Fibroblast of lung (primary cell): ENCODE measurements at regions not wholly inside any gene's neighbourhood (a gene's known extent, or its start where the extent isn't known, plus 50 kb on each side); places are given as distances from the start of the nearest gene placed in this dataset.

ENCODE experiments used
- EZH2 ChIP-seq: IDR thresholded peaks from 2 replicates; pipeline ENCODE4 v1.5.1; 2012; ENCODE audit warnings: low read length, control low read depth, mild to moderate bottlenecking; ENCODE audit errors: missing control alignments
- TF ChIP-seq, protein P1 (sequence below), 2 donors: IDR thresholded peaks in 1 of 2; conservative IDR thresholded peaks in 1 of 2; 1 replicate in 1 of 2; 2 replicates in 1 of 2; pipeline ENCODE4 v1.5.1; 2011 to 2012; ENCODE audit warnings: low read length in 2 of 2, control low read depth in 1 of 2, inconsistent platforms in 1 of 2, low read depth in 1 of 2, mild to moderate bottlenecking in 1 of 2

DNA sequence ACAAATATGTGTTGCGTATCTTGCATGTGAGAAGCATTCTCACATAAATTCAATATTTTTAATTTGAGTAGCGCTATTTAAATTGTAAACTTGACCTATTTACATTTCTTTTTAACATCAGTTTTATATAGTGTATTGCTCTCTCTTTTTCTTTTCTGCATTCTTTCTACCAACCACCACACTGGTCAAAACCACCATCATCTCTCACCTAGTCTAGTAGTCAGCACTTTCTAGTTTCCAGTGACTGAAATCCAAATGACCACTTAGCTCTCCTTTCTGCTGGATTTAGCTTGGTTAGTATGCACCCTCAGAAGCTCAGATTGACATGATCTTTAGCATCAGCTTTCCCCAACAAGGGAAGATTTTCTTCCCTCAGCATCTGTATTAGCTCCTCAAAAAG, 73.2 kb upstream of the HCRTR2 start:
- TF ChIP-seq, protein P1, sequence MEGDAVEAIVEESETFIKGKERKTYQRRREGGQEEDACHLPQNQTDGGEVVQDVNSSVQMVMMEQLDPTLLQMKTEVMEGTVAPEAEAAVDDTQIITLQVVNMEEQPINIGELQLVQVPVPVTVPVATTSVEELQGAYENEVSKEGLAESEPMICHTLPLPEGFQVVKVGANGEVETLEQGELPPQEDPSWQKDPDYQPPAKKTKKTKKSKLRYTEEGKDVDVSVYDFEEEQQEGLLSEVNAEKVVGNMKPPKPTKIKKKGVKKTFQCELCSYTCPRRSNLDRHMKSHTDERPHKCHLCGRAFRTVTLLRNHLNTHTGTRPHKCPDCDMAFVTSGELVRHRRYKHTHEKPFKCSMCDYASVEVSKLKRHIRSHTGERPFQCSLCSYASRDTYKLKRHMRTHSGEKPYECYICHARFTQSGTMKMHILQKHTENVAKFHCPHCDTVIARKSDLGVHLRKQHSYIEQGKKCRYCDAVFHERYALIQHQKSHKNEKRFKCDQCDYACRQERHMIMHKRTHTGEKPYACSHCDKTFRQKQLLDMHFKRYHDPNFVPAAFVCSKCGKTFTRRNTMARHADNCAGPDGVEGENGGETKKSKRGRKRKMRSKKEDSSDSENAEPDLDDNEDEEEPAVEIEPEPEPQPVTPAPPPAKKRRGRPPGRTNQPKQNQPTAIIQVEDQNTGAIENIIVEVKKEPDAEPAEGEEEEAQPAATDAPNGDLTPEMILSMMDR (conservative IDR thresholded peaks at IDR 0.05 in 1 of 2, IDR thresholded peaks at IDR 0.05 in 1 of 2; ENCODE audit: low read depth in 1 of 2, low read length in 2 of 2), result no peak
- no peak for TF ChIP-seq EZH2
